HUES6 (cell line): ENCODE measurements at regions not wholly inside any gene's neighbourhood (a gene's known extent, or its start where the extent isn't known, plus 50 kb on each side); places are given as distances from the start of the nearest gene placed in this dataset.

ENCODE experiments used
- H3K27ac ChIP-seq: 2 replicates; pipeline ENCODE4 v1.7.0; 2013; ENCODE audit warnings: low read depth, mild to moderate bottlenecking, low read length, inconsistent platforms
- H3K27me3 ChIP-seq: 2 replicates; pipeline ENCODE4 v1.6.1; 2013; ENCODE audit warnings: low read length; ENCODE audit not compliant: control insufficient read depth, insufficient read depth
- H3K36me3 ChIP-seq: 2 replicates; pipeline ENCODE4 v1.6.1; 2013; ENCODE audit warnings: low read length; ENCODE audit not compliant: control insufficient read depth, insufficient read depth
- H3K4me1 ChIP-seq: 2 replicates; pipeline ENCODE4 v1.6.1; 2013; ENCODE audit warnings: low read length; ENCODE audit not compliant: control insufficient read depth, insufficient read depth
- H3K4me3 ChIP-seq: 2 replicates; pipeline ENCODE4 v1.5.1; 2013; ENCODE audit warnings: low read depth, low read length
- H3K9ac ChIP-seq: one replicate; pipeline ENCODE4 v1.6.1; 2013; ENCODE audit warnings: mild to moderate bottlenecking, low read length
- H3K9me3 ChIP-seq: 2 replicates; pipeline ENCODE4 v1.6.1; 2013; ENCODE audit warnings: low read depth, low read length; ENCODE audit not compliant: control insufficient read depth, insufficient read depth

GRCh38 chr4:129600898-129601297 is 504.9 kb downstream of the C4orf33 start:
- H3K4me1 ChIP-seq = no peaks in the 10 kb centered on the region
- no peaks in the 10 kb centered on the region for H3K9me3 ChIP-seq
- H3K4me3 ChIP-seq = no peak overlapping the region

GRCh38 chr4:129602447-129602846 is 506.5 kb downstream of the C4orf33 start:
- Histone ChIP-seq H3K9me3 (no peaks in the 10 kb centered on the region), H3K4me3 (no peak overlapping the region), H3K36me3 (no peaks in the 10 kb centered on the region), H3K9ac (no peak overlapping the region), H3K27me3 (no peaks in the 10 kb centered on the region), H3K4me1 (no peaks in the 10 kb centered on the region), H3K27ac (no peak overlapping the region)

More at GRCh38 chr4:129600898-129601297, 504.9 kb downstream of the C4orf33 start:
- Histone ChIP-seq H3K36me3 (no peaks in the 10 kb centered on the region), H3K27ac (no peak overlapping the region), H3K27me3 (no peaks in the 10 kb centered on the region), H3K9ac (no peak overlapping the region)

DNA sequence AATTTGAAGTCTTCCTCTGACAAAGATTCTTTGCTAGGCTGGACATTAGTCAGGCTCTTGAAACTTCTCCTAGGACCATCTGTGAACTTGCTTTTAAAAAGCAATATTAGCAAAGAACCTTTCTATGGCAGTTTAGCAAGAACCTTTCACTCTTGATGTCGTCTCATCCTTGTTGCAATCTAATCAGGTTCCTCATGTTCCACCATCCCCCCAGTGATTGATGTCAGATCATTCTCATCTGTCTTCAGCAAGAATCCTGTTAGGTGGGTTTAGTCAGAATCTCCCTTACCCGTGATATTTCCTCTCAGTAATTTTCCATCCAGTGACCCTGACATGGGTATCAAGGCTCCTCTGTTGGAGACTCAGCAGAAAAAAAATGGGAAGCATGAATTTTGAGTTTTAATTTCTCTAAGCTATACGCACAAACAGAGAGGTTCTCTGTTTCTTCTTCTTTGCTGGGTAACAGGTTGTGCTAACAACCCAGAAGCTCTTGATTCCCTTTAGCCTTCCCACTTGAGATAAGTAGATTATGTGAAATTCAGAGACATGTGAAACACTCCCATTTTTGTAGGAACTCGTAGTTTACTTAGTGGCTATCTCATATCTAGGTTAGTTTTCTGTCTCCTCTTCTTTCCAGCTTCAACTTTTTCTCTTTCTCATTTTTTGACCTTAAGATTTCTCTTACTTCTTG is 507.4 kb downstream of the C4orf33 start:
- H3K9ac ChIP-seq = no peak overlapping the region
- H3K27ac ChIP-seq = no peak overlapping the region
- H3K27me3 ChIP-seq = no peaks in the 10 kb centered on the region
- no peak overlapping the region for H3K4me3 ChIP-seq
- H3K4me1 ChIP-seq = no peaks in the 10 kb centered on the region
- no peaks in the 10 kb centered on the region for H3K9me3 ChIP-seq
- H3K36me3 ChIP-seq = no peaks in the 10 kb centered on the region

- Histone ChIP-seq H3K27ac (no peak overlapping the region), H3K9me3 (no peaks in the 10 kb centered on the region), H3K4me1 (no peaks in the 10 kb centered on the region), H3K9ac (no peak overlapping the region), H3K4me3 (no peak overlapping the region), H3K27me3 (no peaks in the 10 kb centered on the region), H3K36me3 (no peaks in the 10 kb centered on the region)
Observed at GRCh38 chr4:129604632-129605255, 508.8 kb downstream of the C4orf33 start.

GRCh38 chr4:129614611-129615010 is 518.7 kb downstream of the C4orf33 start:
- Histone ChIP-seq H3K9ac (no peak overlapping the region), H3K36me3 (no peaks in the 10 kb centered on the region), H3K9me3 (no peaks in the 10 kb centered on the region), H3K4me1 (no peaks in the 10 kb centered on the region), H3K27ac (no peak overlapping the region), H3K27me3 (no peaks in the 10 kb centered on the region), H3K4me3 (no peak overlapping the region)

- Histone ChIP-seq H3K9ac (no peak overlapping the region), H3K9me3 (no peaks in the 10 kb centered on the region), H3K36me3 (no peaks in the 10 kb centered on the region), H3K4me1 (no peaks in the 10 kb centered on the region), H3K27ac (no peak overlapping the region), H3K4me3 (no peak overlapping the region), H3K27me3 (no peaks in the 10 kb centered on the region)
Observed at GRCh38 chr4:129622566-129622965, 526.6 kb downstream of the C4orf33 start.

DNA sequence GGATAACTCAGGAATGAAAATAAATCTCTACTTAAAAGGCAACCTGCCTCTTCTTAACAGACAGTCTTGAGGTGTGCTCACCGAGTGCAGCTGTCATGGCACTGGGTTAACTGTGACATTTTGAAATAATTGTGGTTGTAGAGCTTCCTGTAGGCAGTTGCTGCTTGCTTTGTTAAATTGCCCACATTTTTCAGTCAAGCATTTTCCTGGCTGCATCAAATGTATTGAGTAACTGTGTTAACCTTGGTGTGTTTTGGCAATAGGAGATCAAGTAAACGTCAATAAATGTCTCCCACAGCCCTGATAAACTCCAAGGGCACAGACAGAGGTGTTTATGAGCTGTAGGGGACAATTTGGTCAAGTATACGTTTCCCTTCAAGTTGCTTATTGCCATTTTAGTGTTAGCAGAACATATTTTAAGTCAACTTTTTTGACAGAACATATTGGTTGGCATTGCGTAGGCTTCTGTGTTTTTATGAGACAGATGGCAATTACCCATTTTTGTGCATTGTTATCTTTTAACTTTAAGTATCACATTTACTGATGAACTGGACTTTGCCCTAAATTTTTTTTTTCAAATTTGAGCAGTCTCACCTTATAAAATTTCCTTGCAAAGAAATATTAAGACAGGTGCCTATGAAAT is 527.4 kb downstream of the C4orf33 start:
- Histone ChIP-seq H3K4me1 (no peaks in the 10 kb centered on the region), H3K9ac (no peak overlapping the region), H3K36me3 (no peaks in the 10 kb centered on the region), H3K4me3 (no peak overlapping the region), H3K9me3 (no peaks in the 10 kb centered on the region), H3K27ac (no peak overlapping the region), H3K27me3 (no peaks in the 10 kb centered on the region)

- no peaks in the 10 kb centered on the region for H3K9me3 ChIP-seq
- H3K27me3 ChIP-seq = no peaks in the 10 kb centered on the region
- no peaks in the 10 kb centered on the region for H3K4me1 ChIP-seq
- no peak overlapping the region for H3K4me3 ChIP-seq
- H3K36me3 ChIP-seq = no peaks in the 10 kb centered on the region
- no peak overlapping the region for H3K9ac ChIP-seq
- H3K27ac ChIP-seq = no peak overlapping the region
Observed at GRCh38 chr4:129641179-129641578, 545.2 kb downstream of the C4orf33 start.

- no peaks in the 10 kb centered on the region for H3K4me1 ChIP-seq
Observed at GRCh38 chr4:129645461-129645860, 549.5 kb downstream of the C4orf33 start.

GRCh38 chr4:129668092-129668491 is 572.1 kb downstream of the C4orf33 start:
- Histone ChIP-seq H3K9me3 (no peaks in the 10 kb centered on the region), H3K4me3 (no peak overlapping the region), H3K36me3 (no peaks in the 10 kb centered on the region), H3K9ac (no peak overlapping the region), H3K27me3 (no peaks in the 10 kb centered on the region), H3K4me1 (peaks cover 5% of the 10 kb centered on the region; the same call in 1 of the 2 replicates), H3K27ac (no peak overlapping the region)

More at GRCh38 chr4:129645461-129645860, 549.5 kb downstream of the C4orf33 start:
- Histone ChIP-seq H3K27me3 (no peaks in the 10 kb centered on the region), H3K27ac (no peak overlapping the region), H3K36me3 (no peaks in the 10 kb centered on the region), H3K4me3 (no peak overlapping the region), H3K9me3 (no peaks in the 10 kb centered on the region), H3K9ac (no peak overlapping the region)

DNA sequence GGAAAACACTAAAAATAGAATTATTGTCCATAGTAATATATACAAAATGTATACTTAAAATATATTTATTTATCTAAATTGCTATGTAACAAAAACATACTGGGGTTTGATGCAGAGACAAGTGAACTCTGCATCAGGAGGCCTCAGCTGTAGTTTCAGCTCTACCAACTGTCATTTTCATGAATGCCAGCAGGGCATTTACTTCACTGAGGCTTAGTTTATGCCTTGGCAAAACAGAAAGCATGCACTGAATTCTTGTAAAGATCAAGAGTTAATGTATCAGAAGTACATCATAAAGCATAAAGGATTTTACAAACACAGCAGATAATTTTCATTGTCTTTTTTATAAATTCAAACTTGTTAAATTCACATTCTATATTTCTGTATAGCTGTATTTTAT is 577.0 kb downstream of the C4orf33 start:
- H3K27ac ChIP-seq = no peak overlapping the region
- H3K9ac ChIP-seq = no peak overlapping the region
- H3K4me3 ChIP-seq = no peak overlapping the region
- peaks cover 10% of the 10 kb centered on the region for H3K9me3 ChIP-seq
- H3K27me3 ChIP-seq = no peaks in the 10 kb centered on the region
- no peaks in the 10 kb centered on the region for H3K36me3 ChIP-seq
- H3K4me1 ChIP-seq = peaks cover 5% of the 10 kb centered on the region; the same call in 1 of the 2 replicates
